ENCODE measurements at regions not wholly inside any gene's neighbourhood (a gene's known extent, or its start where the extent isn't known, plus 50 kb on each side); places are given as distances from the start of the nearest gene placed in this dataset.

GRCh38 chr10:80870282-80870681, 332.6 kb downstream of the SH2D4B start:
- DNase-seq = no peak

DNA sequence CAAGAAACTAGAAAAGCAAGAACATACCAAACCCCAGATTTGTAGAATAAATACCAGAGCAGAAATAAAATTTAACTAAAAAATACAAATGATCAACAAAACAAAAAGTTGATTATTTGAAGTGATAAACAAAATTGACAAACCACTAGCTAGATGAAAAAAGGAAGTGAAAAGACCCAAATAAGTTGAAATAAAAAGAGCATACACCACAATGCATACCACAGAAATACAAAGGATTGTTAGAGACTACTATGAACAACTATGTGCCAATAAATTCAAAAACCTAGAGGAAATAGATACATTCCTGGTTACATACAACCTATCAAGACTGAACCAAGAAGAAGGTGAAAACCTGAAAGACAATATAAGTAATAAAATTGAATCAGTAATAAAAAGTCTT, 333.4 kb downstream of the SH2D4B start:
- no peak for DNase-seq

GRCh38 chr10:80878330-80878729, 340.6 kb downstream of the SH2D4B start:
- no peak for DNase-seq

GRCh38 chr10:80890146-80890545, 352.4 kb downstream of the SH2D4B start:
- DNase-seq = no peak

DNA sequence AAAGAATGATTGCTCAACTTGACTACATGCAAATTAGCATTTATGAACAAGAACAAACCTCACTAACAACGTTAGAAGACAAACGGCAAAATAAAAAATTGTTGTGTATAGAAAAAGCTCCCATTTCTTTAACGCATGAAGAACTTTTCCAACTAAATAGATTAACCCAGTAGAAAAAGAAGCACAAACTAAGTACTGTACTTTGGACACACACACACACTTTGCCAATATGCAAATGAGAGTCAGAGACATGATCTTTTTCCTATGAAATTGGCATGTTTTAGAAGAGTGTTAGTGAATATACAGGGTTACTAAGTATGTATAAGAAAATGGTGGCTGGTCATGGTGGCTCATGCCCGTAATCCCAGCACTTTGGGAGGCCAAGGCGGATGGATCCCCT, 355.6 kb downstream of the SH2D4B start:
- DNase-seq = no peak

DNA sequence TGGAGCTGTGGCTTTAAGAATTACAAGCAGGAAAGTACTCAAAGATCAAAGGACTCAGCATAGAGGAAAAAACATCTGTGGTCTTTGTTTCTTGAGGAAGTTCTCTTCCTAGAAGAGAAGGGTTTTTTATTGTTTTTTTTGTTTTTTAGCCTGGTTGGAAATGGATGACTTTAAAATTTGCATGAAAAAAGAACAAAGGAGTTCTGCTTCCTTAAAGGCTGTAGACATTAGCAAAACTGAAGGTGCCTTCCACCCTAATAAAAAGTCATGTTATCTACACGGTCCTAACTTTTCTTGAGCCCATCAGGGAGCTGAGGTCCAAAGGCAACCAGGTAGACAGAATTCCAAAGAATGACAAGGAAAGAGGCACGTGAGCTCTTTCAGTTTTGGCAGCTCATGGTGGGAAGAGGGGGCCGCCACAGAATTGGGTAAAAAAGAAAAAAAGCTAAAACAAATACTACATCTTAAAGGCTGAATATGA, 356.6 kb downstream of the SH2D4B start:
- no peak for DNase-seq

DNA sequence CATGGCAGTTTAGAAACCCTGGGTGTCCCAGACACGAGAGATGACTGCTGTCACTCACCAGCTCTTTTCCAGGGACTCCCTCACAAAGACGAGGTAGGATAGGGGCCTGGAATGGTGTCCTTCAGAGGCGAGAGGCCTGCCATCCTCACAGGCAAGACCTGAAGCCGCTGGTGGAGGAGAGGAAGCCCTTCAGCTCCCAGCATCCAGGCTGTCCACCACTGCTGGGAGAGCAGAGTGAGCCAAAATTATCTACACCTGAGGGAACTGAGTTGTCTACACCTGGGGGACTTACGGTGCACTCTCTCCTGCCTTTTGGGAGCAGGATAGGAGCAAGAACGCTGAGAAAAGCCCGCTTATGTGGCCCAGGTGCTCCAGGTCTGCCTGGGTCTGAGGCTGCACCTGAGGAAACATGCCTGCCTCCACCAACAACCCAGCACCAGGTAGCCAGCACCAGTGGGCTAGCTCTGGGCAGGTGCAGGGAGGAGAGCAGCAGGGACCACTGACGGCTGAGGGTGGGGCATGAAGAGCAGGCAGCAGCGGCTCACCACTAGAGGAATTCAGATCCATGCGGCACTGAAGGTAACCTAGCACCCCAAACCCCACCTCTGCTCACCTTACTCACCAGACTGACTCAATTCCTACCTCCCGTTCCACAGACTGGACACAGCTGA, 357.2 kb downstream of the SH2D4B start:
- DNase-seq = no peak

GRCh38 chr10:80896076-80896475, 358.4 kb downstream of the SH2D4B start:
- DNase-seq = no peak

DNA sequence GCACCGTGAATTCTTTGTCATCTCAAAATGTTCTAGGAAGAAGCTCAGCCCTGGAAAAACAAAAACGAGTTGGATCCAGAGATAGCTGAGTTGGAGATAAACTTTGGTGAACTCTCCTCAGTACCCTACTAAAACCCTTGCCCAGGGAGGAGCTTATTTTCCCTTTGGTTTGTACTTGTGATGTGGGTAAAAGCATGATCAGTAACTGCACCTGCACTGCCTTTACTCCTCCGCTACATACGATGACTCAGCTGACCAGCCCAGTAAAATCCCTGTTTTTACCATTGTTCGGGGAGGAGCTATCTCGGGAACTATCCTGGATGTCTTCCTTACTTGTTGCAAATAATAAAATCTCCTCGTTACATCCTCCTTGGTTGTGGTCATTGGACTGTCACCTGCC, 359.3 kb downstream of the SH2D4B start:
- no peak for DNase-seq

- no peak for DNase-seq
These were observed 363.0 kb downstream of the SH2D4B start for GRCh38 chr10:80900661-80901060.

- DNase-seq = no peak
These were observed 370.9 kb downstream of the SH2D4B start for GRCh38 chr10:80908611-80909010.

DNA sequence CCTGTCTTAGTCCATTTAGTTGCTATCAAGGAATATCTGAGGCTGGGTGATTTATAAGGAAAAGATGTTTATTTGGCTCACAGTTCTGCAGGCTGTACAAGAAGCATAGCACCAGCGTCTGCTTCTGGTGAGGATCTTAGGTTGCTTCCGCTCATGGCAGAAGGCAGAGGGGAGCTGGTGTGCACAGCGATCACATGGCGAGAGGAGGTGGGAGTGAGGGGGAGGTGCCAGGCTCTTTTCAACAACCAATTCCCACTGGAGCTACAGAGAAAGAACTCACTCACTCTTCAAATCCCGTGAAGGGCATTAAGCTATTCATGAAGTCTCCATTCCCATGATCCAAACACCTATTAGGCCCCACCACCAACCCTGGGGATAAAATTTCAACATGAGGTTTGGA, 371.6 kb downstream of the SH2D4B start:
- no peak for DNase-seq

DNA sequence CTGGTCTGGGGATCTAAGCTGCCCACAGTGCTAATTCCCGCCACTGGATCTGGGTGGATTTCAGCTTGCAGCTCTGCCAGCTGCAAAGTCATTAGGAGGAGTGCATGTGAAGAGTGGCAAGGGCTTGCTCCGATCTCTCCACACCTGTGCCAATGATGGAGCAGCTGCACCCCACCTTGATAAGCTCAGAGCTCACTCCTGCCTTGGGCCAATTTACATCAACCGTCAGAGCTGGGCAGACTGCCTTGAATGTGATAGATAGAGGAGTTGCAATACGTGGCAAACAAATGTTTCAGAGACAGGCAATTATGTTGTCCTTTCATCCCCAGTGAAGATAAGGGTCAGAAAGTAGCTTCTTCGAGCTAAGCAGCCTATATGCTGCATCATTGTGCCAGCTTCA, 379.9 kb downstream of the SH2D4B start:
- peak; percentile 62 for DNase-seq

GRCh38 chr10:80921032-80921431, 383.3 kb downstream of the SH2D4B start:
- DNase-seq = no peak

GRCh38 chr10:80924063-80924952, 386.6 kb downstream of the SH2D4B start:
- DNase-seq = peak; percentile 22

GRCh38 chr10:80927419-80928078, 389.8 kb downstream of the SH2D4B start:
- DNase-seq = no peak

DNA sequence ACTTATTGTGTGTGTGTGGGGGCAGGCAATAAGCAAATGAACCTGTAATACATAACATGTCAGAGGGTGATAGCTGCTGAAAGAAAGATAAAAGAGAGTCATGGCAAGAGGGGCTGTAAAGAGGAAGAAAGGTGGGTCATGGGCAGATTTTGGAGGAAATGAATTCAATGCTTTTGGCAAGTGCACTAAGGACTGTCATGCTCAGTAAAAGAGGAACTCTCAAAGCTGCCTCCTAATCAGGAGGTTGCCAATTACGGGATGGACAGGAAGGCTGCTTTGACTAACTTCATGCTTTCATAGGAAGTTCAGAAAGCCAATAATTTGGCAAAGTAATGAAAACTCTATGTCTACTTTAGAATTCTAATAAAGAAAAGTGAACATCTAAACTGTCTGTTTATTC, 401.2 kb downstream of the SH2D4B start:
- DNase-seq = no peak

- DNase-seq = no peak
These were observed 407.7 kb downstream of the SH2D4B start for GRCh38 chr10:80945264-80945880.

- no peak for DNase-seq
These were observed 408.4 kb downstream of the SH2D4B start for GRCh38 chr10:80946073-80946472.

DNA sequence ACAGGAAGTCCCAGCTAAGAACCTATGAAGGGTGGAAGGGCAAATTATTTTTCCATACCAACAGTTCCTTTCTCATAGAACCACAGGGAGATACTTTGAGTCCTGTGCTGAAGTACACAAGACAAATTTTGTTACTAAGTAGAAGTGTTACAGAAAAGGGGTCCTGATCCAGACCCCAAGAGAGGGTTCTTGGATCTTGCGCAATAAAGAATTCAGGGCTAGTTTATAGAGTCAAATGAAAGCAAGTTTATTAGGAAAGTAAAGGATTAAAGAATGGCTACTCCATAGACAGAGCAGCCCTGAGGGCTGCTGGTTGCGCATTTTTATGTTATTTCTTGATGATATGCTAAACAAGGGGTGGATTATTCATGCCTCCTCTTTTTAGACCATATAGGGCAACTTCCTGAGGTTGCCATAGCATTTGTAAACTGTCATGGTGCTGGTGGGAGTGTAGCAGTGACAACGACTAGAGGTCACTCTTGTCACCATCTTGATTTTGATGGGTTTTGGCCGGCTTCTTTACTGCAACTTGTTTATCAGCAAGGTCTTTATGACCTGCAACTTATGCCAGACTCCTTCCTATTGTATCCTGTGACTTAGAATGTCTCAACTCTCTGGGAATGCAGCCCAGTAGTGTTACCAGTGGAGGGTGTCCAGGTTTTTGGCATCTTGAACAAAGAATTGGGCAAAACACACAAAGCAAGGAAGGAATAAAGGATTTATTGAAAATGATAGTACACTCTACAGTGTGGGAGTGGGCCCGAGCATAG, 409.4 kb downstream of the SH2D4B start:
- no peak for DNase-seq

DNA sequence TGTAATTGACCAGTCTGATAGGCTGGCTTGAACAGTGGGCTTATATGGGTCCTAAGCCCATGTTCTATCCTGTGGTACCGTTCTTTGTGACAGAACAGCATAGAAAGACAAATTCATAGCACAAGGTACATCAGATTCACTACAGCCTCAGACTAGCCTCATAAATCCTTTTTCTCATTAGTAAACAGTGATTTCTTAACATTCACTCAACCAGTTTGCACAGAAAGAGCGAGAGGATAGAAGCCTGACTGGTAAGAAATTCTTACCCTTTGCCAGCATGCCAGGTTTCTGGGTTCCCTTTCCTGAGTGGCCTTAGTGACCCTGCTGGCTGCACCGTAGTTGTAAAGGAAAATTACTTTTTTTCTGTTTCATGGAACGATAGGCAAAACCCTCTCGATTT, 412.1 kb downstream of the SH2D4B start:
- no peak for DNase-seq

DNA sequence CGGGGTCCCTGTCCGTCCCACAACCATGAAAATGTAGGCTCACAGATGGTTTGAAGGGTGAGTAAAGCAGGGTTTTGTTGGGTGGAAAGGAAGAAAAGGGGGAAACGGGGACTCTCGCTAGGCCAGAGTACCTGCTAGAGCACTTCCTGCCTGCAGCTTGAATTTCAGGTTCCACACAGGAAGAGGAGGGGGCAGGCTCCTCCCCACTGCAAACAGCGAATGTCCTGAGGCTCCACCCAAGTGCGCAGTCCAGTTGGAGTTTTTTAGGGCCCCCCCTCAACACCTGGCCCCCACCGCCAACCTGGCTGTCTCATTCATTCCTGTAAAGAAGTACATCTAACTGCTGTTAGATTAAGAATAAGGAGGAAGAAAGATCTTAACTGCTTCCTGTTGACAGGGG, 414.7 kb downstream of the SH2D4B start:
- no peak for DNase-seq

DNA sequence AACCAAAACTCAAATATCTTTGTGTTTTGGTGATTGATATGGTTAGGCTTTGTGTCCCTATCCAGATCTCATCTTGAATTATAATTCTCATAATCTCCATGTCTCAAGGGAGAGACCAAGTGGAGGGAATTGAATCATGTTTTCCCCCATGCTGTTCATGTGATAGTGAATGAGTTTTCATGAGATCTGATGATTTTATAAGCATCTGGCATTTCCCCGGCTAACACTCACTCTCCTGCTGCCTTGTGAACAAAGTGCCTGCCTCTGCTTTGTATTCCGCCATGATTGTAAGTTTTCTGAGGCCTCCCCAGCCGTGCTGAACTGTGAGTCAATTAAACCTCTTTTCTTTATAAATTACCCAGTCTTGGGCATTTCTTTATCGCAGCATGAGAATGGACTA, 419.5 kb downstream of the SH2D4B start:
- no peak for DNase-seq

Data from NCI-H1105 (cell line).